ENCODE measurements at regions not wholly inside any gene's neighbourhood (a gene's known extent, or its start where the extent isn't known, plus 50 kb on each side); places are given as distances from the start of the nearest gene placed in this dataset.

- DNase-seq (ENCODE audit: low read depth in 1 of 2, low spot score in 2 of 2): no peak
- 81% methylated on average over 13 of the region's 13 CpGs; no CpG with 5 or more reads in 1 of the 2 experiments for WGBS, 2 experiments (ENCODE audit: extremely low coverage in 1 of 2, insufficient coverage in 1 of 2, insufficient read length in 1 of 2, insufficient replicate concordance in 2 of 2, low coverage in 1 of 2, low lambda C conversion rate in 2 of 2, missing lambda C conversion rate in 1 of 2)
- Histone ChIP-seq H4K91ac (replicated peaks; ENCODE audit: insufficient read length, low read length) (no peak overlapping the region), H3K36me3 (ENCODE audit: control insufficient read depth in 2 of 4, insufficient read depth in 4 of 4, low read length in 3 of 4) (no peaks in the 10 kb centered on the region), H3K79me2 (ENCODE audit: control insufficient read depth in 1 of 2, insufficient read depth in 2 of 2, low read length in 2 of 2) (no peaks in the 10 kb centered on the region), H2AFZ (ENCODE audit: low read length) (no peak overlapping the region), H3K18ac (ENCODE audit: extremely low read depth, low read length) (no peak overlapping the region), H3K9me3 (ENCODE audit: insufficient read depth in 2 of 2, low read depth in 1 of 2, low read length in 1 of 2) (no peaks in the 10 kb centered on the region), H4K20me1 (replicated peaks in 1 of 2; ENCODE audit: control insufficient read depth in 1 of 2, insufficient read depth in 2 of 2, low read length in 2 of 2) (no peaks in the 10 kb centered on the region), H3K79me1 (ENCODE audit: low read depth, low read length) (no peaks in the 10 kb centered on the region), H3K4ac (replicated peaks; ENCODE audit: insufficient read length, low read depth, low read length) (no peak overlapping the region), H3K27ac (ENCODE audit: low read depth, low read length) (no peak overlapping the region), H3K14ac (ENCODE audit: insufficient read length) (no peak overlapping the region), H2BK5ac (ENCODE audit: low read depth, low read length) (no peak overlapping the region), H3K4me1 (replicated peaks in 1 of 4; ENCODE audit: control insufficient read depth in 3 of 4, insufficient read depth in 4 of 4, low read length in 3 of 4) (0 out of 7 replicates have a peak, but pooled peaks cover 0 to 3% (median 0%) of the 10 kb centered on the region in 4 experiments), H2BK15ac (ENCODE audit: low read length) (no peak overlapping the region), H2BK20ac (ENCODE audit: low read length) (no peak overlapping the region), H3K4me2 (ENCODE audit: insufficient read depth in 1 of 2, low read depth in 2 of 2, low read length in 2 of 2) (no peak overlapping the region), H2AK5ac (ENCODE audit: low read depth, low read length) (no peak overlapping the region), H4K5ac (ENCODE audit: insufficient read length, low read depth, low read length) (no peak overlapping the region), H3K9ac (replicated peaks in 1 of 4; ENCODE audit: extremely low read depth in 1 of 4, low read depth in 3 of 4, low read length in 3 of 4) (no peak overlapping the region), H4K8ac (ENCODE audit: extremely low read depth, insufficient read depth, low read length) (no peak overlapping the region), H3K23ac (ENCODE audit: insufficient read length) (no peak overlapping the region), H3K27me3 (replicated peaks in 1 of 4; ENCODE audit: control insufficient read depth in 3 of 4, extremely low read depth in 1 of 4, insufficient read depth in 3 of 4, low read length in 3 of 4) (no peaks in the 10 kb centered on the region; a peak in 1 of 7 replicates), H3K56ac (replicated peaks; ENCODE audit: insufficient read length, low read depth, low read length) (no peak overlapping the region), H3K4me3 (ENCODE audit: extremely low read depth in 1 of 4, insufficient read depth in 2 of 4, low read depth in 3 of 4, low read length in 4 of 4) (no peak overlapping the region), H3K23me2 (ENCODE audit: low read depth, low read length) (no peaks in the 10 kb centered on the region; the same call in 1 of the 2 replicates), H2BK12ac (ENCODE audit: low read depth, low read length) (no peak overlapping the region), H2BK120ac (replicated peaks; ENCODE audit: low read depth, low read length) (no peak overlapping the region)
- TF ChIP-seq ASH2L (IDR thresholded peaks at IDR 0.05; ENCODE audit: low read length) (no peak), GTF2F1 (IDR thresholded peaks at IDR 0.05; ENCODE audit: borderline replicate concordance, low read depth, low read length) (no peak), CHD1 (IDR thresholded peaks at IDR 0.05; ENCODE audit: low read depth, low read length) (no peak), HDAC2 (IDR thresholded peaks at IDR 0.05; ENCODE audit: borderline replicate concordance in 1 of 2, low read depth in 2 of 2, low read length in 2 of 2) (no peak), RBBP5 (IDR thresholded peaks at IDR 0.05; ENCODE audit: borderline replicate concordance, low read depth, low read length) (no peak), TEAD4 (IDR thresholded peaks at IDR 0.05; ENCODE audit: low read depth, low read length) (no peak), RNF2 (IDR thresholded peaks at IDR 0.05; ENCODE audit: borderline replicate concordance, low read depth, low read length, missing control alignments, poor library complexity, severe bottlenecking) (no peak), CREB1 (IDR thresholded peaks at IDR 0.05) (no peak), RXRA (IDR thresholded peaks at IDR 0.05; ENCODE audit: insufficient read depth, low read depth, low read length) (no peak), TAF1 (IDR thresholded peaks at IDR 0.05; ENCODE audit: low read depth, low read length) (no peak), SIX5 (IDR thresholded peaks at IDR 0.05; ENCODE audit: low read depth, low read length) (no peak), SP4 (IDR thresholded peaks at IDR 0.05; ENCODE audit: low read length) (no peak), MAFK (IDR thresholded peaks at IDR 0.05; ENCODE audit: low read depth, low read length) (no peak)
- FAIRE-seq: no peak
- CTCF ChIA-PET (ENCODE audit: partially characterized antibody): no interaction called here
- POLR2A ChIA-PET (ENCODE audit: partially characterized antibody): no interaction called here
Observed at GRCh38 chrX:485368-485767, 98.7 kb upstream of the PPP2R3B start.
